Ovary (tissue), 3 donors: ENCODE measurements at regions not wholly inside any gene's neighbourhood (a gene's known extent, or its start where the extent isn't known, plus 50 kb on each side); places are given as distances from the start of the nearest gene placed in this dataset.

Source experiments
- EP300 ChIP-seq: sonication (generic); formaldehyde crosslinking; IDR thresholded peaks from one replicate; pipeline ENCODE4 v1.6.1; 2017; ENCODE audit warnings: antibody characterized with exemption
- POLR2A ChIP-seq: fragments of 450-650 bp; IDR thresholded peaks from one replicate; pipeline ENCODE4 v1.6.1; 2017; ENCODE audit warnings: antibody characterized with exemption, mild to moderate bottlenecking, moderate library complexity
- TF ChIP-seq, protein P1 (sequence below), 3 donors: fragments of 450-650 bp in 2 of 3; fragments of 200-600 bp in 1 of 3; IDR thresholded peaks; one replicate each; pipeline versions ENCODE4 v1.5.1 to v1.8.0; 2016 to 2022; ENCODE audit warnings: antibody characterized with exemption in 3 of 3, mild to moderate bottlenecking in 1 of 3
- donor health status: DM: no; HTN: no; CAD: no.

DNA sequence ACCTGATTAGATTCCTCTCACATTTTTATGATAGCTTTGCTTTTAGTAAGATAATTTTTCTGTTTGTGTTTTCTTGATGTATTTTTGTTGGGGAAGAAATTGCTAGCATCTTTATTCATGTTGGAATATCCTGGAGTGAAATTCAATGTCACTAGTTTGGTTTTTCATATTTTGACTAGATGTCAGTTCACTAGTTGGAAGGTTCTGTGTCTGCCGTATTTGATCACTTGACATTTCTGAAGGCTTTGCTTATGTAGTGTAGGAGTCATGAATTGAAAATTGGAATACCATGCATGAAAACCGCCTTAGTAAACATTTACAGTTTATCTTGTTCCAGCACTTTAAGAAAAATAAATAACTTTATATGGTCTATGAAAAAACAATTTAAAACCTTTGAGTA lies 348.4 kb downstream of the AASDHPPT start:
- TF ChIP-seq, protein P1, sequence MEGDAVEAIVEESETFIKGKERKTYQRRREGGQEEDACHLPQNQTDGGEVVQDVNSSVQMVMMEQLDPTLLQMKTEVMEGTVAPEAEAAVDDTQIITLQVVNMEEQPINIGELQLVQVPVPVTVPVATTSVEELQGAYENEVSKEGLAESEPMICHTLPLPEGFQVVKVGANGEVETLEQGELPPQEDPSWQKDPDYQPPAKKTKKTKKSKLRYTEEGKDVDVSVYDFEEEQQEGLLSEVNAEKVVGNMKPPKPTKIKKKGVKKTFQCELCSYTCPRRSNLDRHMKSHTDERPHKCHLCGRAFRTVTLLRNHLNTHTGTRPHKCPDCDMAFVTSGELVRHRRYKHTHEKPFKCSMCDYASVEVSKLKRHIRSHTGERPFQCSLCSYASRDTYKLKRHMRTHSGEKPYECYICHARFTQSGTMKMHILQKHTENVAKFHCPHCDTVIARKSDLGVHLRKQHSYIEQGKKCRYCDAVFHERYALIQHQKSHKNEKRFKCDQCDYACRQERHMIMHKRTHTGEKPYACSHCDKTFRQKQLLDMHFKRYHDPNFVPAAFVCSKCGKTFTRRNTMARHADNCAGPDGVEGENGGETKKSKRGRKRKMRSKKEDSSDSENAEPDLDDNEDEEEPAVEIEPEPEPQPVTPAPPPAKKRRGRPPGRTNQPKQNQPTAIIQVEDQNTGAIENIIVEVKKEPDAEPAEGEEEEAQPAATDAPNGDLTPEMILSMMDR (IDR thresholded peaks at IDR 0.05) = no peak
- TF ChIP-seq POLR2A (no peak), EP300 (no peak)
